ENCODE measurements at regions not wholly inside any gene's neighbourhood (a gene's known extent, or its start where the extent isn't known, plus 50 kb on each side); places are given as distances from the start of the nearest gene placed in this dataset.

- DNase-seq: no peak
Measured at GRCh38 chr11:131240421-131240820, 130.0 kb upstream of the NTM start.

- DNase-seq: no peak
Measured at GRCh38 chr11:131242476-131243000, 127.9 kb upstream of the NTM start.

GRCh38 chr11:131246156-131246555 is 124.3 kb upstream of the NTM start:
- no peak for DNase-seq

- DNase-seq: peak; percentile 20
Measured at GRCh38 chr11:131246663-131247062, 123.8 kb upstream of the NTM start.

- no peak for DNase-seq
Measured at GRCh38 chr11:131248588-131248987, 121.8 kb upstream of the NTM start.

GRCh38 chr11:131253142-131253655 is 117.2 kb upstream of the NTM start:
- DNase-seq: no peak

GRCh38 chr11:131253656-131254151 is 116.7 kb upstream of the NTM start:
- DNase-seq: no peak

GRCh38 chr11:131254254-131254653 is 116.2 kb upstream of the NTM start:
- DNase-seq: no peak

- DNase-seq: no peak
Measured at GRCh38 chr11:131274233-131274632, 96.2 kb upstream of the NTM start.

GRCh38 chr11:131275580-131275979 is 94.8 kb upstream of the NTM start:
- no peak for DNase-seq

- DNase-seq: no peak
Measured at GRCh38 chr11:131278472-131278871, 91.9 kb upstream of the NTM start.

GRCh38 chr11:131279654-131280384 is 90.6 kb upstream of the NTM start:
- DNase-seq: no peak

- no peak for DNase-seq
Measured at GRCh38 chr11:131281316-131281715, 89.1 kb upstream of the NTM start.

GRCh38 chr11:131284041-131284440 is 86.4 kb upstream of the NTM start:
- DNase-seq: no peak

- DNase-seq: no peak
Measured at GRCh38 chr11:131288521-131289091, 81.8 kb upstream of the NTM start.

- no peak for DNase-seq
Measured at GRCh38 chr11:131290185-131290584, 80.2 kb upstream of the NTM start.

GRCh38 chr11:131295986-131296385 is 74.4 kb upstream of the NTM start:
- DNase-seq: no peak

GRCh38 chr11:131297441-131297840 is 73.0 kb upstream of the NTM start:
- DNase-seq: no peak

GRCh38 chr11:131299598-131300438 is 70.6 kb upstream of the NTM start:
- no peak for DNase-seq

GRCh38 chr11:131300439-131300717 is 70.0 kb upstream of the NTM start:
- DNase-seq: no peak

GRCh38 chr11:131301306-131301705 is 69.1 kb upstream of the NTM start:
- DNase-seq: no peak

GRCh38 chr11:131302836-131303235 is 67.6 kb upstream of the NTM start:
- DNase-seq: no peak

- DNase-seq: no peak
Measured at GRCh38 chr11:131303611-131304119, 66.8 kb upstream of the NTM start.

Measured in activated CD4-positive, alpha-beta T cell treated with anti-CD3 and anti-CD28 coated beads, Interleukin-2, amount 50 U/mL, for 16 hours (primary cell).